NCI-H510A treated with DMSO at 0.1 percent for 48 hours (cell line): ENCODE measurements at regions not wholly inside any gene's neighbourhood (a gene's known extent, or its start where the extent isn't known, plus 50 kb on each side); places are given as distances from the start of the nearest gene placed in this dataset.
A peak's percentile ranks its signal among the peaks of the same experiment; 100 is the strongest.

ENCODE experiments used
- DNase-seq: peaks from one replicate; lab custom pipeline; 2025; lab: John Stamatoyannopoulos, UW

DNA sequence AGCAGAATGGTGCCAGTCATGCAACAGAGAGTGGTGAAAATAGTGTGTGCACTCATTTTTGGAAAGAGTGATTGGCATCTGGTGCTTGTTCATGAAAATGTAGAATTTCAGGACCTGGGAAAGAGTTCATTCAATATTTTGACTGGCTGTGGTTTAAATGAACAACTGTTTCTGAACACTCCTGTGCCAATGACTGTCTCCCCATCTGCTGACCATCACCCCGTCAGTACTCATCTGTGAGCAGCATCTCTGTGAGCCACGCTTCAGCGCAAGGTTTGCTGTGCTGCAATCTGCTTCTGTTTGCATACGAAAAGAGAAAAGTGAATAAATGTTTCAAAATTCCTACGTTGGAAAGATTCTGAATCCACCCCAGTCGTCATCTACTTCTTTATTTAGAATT is 77.9 kb upstream of the RUNX1 start:
- no peak for DNase-seq

- DNase-seq: peak; percentile 86
These were observed 71.6 kb upstream of the RUNX1 start for GRCh38 chr21:35120631-35121180.

DNA sequence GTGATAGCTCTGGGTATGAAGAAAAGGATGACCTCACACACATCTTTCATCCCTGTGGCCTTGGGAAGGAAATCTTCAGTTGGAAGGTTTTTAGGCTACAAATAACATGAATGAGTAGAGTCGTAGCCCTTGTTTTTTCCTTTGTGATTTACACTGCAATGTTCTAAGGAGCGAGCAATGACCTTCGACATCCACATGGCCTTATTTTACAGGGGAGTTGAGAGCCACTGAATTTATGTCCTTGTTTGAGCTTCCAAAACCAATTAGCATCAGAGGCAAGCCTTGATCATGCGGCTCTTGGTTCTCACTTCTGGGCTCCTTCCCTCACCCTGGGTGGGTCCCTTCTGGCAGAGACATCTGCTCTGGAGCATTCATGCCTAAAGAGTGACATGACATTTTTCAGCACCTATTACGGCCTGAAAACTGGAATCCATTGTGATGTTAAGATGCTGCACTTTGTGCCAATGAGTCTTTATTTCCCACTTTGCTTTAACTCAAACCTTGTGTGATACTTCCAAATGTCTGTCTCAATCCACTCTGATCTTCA is 70.5 kb upstream of the RUNX1 start:
- DNase-seq: no peak

- DNase-seq: no peak
These were observed 67.7 kb upstream of the RUNX1 start for GRCh38 chr21:35116777-35117176.

GRCh38 chr21:35113064-35113463 is 64.0 kb upstream of the RUNX1 start:
- DNase-seq: no peak

DNA sequence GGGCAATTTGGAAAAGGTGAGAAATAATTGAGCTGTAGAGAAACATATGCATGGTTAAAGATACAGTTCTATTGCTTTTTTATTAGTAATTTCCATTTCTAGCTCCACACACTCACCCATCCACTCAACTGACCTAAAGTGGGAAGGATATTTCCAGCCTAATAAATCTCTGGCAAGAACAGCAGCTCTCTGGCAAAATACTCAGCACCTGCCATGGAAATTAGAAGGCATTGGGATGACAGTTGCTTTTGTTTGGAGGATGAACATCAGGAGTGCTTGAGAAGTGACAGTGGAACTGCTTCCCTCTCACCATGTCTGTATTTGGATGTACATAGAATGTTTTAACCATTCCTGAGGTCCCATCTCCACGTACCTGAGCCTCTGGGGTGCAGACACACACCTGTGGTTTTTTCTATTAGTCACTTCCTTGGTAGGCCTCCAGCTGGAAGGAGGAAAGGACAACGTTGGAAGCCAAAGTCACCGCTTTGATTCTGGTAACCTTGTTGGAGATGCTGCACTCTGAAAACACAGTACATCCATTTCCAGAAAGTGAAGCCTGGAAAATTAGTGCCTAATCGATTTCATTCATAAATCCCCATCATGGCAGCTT is 62.3 kb upstream of the RUNX1 start:
- peak; percentile 7 for DNase-seq

- no peak for DNase-seq
These were observed 59.8 kb upstream of the RUNX1 start for GRCh38 chr21:35108887-35109286.

DNA sequence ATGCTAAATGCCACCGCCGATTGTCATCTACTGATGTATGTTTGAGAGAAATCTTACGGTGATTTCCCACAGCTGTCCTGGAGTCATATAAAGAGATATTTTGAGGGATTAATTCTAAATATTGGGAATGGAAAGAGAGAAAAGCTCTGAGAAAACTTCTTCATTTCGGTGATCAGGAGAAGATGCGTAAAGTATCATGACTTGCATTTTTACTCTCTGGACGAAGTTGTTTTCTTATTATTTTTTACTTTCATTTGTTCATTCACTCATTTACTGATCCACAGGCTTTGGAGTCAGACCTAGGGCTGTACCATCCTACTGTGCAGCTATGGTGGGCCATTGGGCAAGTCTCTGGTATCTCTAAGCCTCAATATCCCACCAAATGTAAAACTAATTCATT is 58.4 kb upstream of the RUNX1 start:
- DNase-seq: no peak

DNA sequence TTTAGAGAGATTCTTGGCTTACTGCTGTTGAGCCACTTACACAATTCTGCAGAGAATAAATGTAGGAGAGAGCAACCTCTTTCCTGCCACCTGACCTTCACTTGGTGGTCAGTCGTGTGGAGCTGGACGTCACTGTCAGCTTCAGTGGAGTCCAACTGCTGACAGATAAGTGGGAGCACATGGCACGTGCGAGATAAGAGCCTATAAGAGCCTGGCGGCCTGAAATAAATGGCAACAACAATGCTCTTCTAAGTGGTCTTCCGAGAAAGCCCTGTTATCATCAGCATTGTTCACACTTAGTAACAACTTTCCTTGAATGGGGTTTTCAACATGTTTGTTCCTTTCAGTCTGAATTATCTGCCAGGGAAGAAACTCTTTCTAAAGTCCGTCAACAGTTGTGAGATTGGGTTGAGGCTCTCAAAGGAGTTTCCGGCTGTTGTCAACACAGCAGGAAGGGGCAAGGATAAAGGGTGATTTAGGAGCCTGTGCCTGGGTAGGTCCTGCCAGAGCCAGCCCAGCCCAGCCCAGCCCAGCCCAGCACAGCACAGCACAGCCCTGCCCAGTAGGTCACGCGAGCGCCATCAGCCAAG is 57.2 kb upstream of the RUNX1 start:
- DNase-seq: no peak

DNA sequence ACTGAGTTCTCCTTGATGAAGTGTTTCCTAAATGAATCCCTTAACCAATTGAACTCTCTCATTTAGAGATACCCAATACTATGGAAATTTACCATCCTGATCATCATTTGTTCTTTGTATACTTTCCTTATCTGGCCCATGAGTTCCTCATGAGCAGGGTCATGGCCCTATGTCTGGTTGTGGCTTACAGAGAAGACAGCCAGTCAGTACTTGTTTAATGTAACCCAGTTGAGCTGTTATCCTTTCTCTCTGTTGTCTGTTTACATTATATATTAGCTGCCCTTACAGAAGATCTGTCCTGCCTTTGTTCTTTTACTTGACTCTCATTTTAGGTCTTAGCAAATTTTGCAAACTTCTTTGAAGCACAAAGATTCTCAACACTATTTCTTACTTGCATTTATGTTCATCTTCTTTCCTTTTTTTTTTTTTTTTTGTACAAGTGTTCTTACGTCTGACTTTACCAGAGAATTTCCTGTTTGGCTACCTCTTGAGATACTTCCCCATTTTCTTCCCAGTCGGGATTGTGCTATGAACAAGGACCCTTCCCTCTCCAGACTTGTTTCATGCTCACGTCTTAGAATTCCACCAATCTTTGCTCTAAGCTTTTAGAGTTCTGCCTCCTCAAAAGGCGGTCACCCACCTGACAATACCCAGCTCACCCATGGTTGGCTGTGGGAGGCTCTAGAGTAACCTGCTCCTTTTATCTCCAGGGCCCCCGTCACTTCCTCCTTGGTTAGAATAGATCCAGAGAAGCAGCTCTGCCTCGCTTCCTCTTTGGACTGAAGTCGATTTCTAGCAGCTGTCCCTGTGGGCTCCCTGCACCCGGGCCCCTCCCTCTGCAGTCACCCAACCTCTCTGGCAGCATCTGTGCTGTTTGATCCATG is 53.6 kb upstream of the RUNX1 start:
- DNase-seq: peak; percentile 5

- DNase-seq: no peak
These were observed 51.3 kb upstream of the RUNX1 start for GRCh38 chr21:35100349-35100811.

- no peak for DNase-seq
These were observed 50.2 kb upstream of the RUNX1 start for GRCh38 chr21:35099310-35099709.
